ENCODE measurements at regions not wholly inside any gene's neighbourhood (a gene's known extent, or its start where the extent isn't known, plus 50 kb on each side); places are given as distances from the start of the nearest gene placed in this dataset.
"Not testable (repeated sequence)": the region's sequence is repeated elsewhere in the genome, so short reads cannot be mapped to it uniquely, and the experiment has no call there.

- no peak for DNase-seq
These were observed 1068.0 kb downstream of the SLITRK5 start for GRCh38 chr13:88739195-88739594.

GRCh38 chr13:88744289-88744688 lies 1073.1 kb downstream of the SLITRK5 start:
- DNase-seq: no peak

- no peak for DNase-seq
These were observed 1073.8 kb downstream of the SLITRK5 start for GRCh38 chr13:88745011-88745410.

GRCh38 chr13:88752041-88752440 lies 1080.9 kb downstream of the SLITRK5 start:
- no peak for DNase-seq

- DNase-seq: no peak
These were observed 1083.0 kb downstream of the SLITRK5 start for GRCh38 chr13:88754141-88754540.

GRCh38 chr13:88761145-88761544 lies 1090.0 kb downstream of the SLITRK5 start:
- DNase-seq: no peak

- no peak for DNase-seq
These were observed 1092.9 kb downstream of the SLITRK5 start for GRCh38 chr13:88764103-88764502.

- no peak for DNase-seq
These were observed 1129.3 kb downstream of the SLITRK5 start for GRCh38 chr13:88800505-88800904.

- DNase-seq: no peak
These were observed 1130.2 kb downstream of the SLITRK5 start for GRCh38 chr13:88801361-88801760.

GRCh38 chr13:88802886-88803285 lies 1131.7 kb downstream of the SLITRK5 start:
- DNase-seq: no peak

GRCh38 chr13:88806438-88806837 lies 1135.3 kb downstream of the SLITRK5 start:
- DNase-seq: no peak

- no peak for DNase-seq
These were observed 1146.4 kb downstream of the SLITRK5 start for GRCh38 chr13:88817560-88817959.

GRCh38 chr13:88823114-88823513 lies 1151.9 kb downstream of the SLITRK5 start:
- DNase-seq: no peak

GRCh38 chr13:88824218-88824617 lies 1153.0 kb downstream of the SLITRK5 start:
- DNase-seq: no peak

- no peak for DNase-seq
These were observed 1168.9 kb downstream of the SLITRK5 start for GRCh38 chr13:88840085-88840484.

- not testable (repeated sequence) for DNase-seq
These were observed 1181.1 kb downstream of the SLITRK5 start for GRCh38 chr13:88852293-88852692.

- DNase-seq: no peak
These were observed 1186.1 kb downstream of the SLITRK5 start for GRCh38 chr13:88857256-88857655.

- DNase-seq: no peak
These were observed 1191.0 kb downstream of the SLITRK5 start for GRCh38 chr13:88862095-88862620.

- DNase-seq: no peak
These were observed 1191.9 kb downstream of the SLITRK5 start for GRCh38 chr13:88863116-88863515.

- DNase-seq: no peak
These were observed 1195.0 kb downstream of the SLITRK5 start for GRCh38 chr13:88866195-88866594.

- no peak for DNase-seq
These were observed 1212.6 kb downstream of the SLITRK5 start for GRCh38 chr13:88883741-88884140.

GRCh38 chr13:88887045-88887662 lies 1216.0 kb downstream of the SLITRK5 start:
- DNase-seq: no peak

- DNase-seq: no peak
These were observed 1224.2 kb downstream of the SLITRK5 start for GRCh38 chr13:88895261-88895941.

- no peak for DNase-seq
These were observed 1225.3 kb downstream of the SLITRK5 start for GRCh38 chr13:88896466-88896865.

All from stimulated activated CD4-positive, alpha-beta T cell treated with anti-CD3 and anti-CD28 coated beads, Interleukin-4, amount 100 ng/mL, for 24 hours (primary cell).